GM12878 (cell line): ENCODE measurements at regions not wholly inside any gene's neighbourhood (a gene's known extent, or its start where the extent isn't known, plus 50 kb on each side); places are given as distances from the start of the nearest gene placed in this dataset.

Experiments
- ATAC-seq: fragments of 200-7000 bp; cut with Tn5 transposase; 3 replicates; pipeline ENCODE4 v1.9.1; 2020; ENCODE audit warnings: mild to moderate bottlenecking, moderate library complexity
- BruUV-seq: library from RNA; stranded (reverse); fragments of 400-500 nt; replicated peaks from 2 replicates; lab custom pipeline; 2021; lab: Mats Ljungman, UMichigan
- CTCF ChIA-PET: fragments of 300-600 bp; sonication (Branson Sonifier 250); formaldehyde crosslinking; extraction: SDS; loops from one replicate; lab custom pipeline; 2021; ENCODE audit warnings: inconsistent platforms; lab: Yijun Ruan, JAX
- POLR2A ChIA-PET: fragments of 350-600 bp; formaldehyde crosslinking; extraction: SDS; loops from one replicate; lab custom pipeline; 2021; ENCODE audit warnings: inconsistent platforms; lab: Charles Lee
- RAD21 ChIA-PET: fragments of 300-600 bp; sonication (Branson Sonifier 250); formaldehyde crosslinking; loops from one replicate; lab custom pipeline; 2023; ENCODE audit warnings: antibody characterized with exemption; ENCODE audit not compliant: unreplicated experiment; lab: Charles Lee
- SMC1A ChIA-PET: fragments of 300-600 bp; sonication (Branson Sonifier 250); formaldehyde crosslinking; loops from one replicate; lab custom pipeline; 2023; ENCODE audit not compliant: unreplicated experiment, uncharacterized antibody; lab: Charles Lee
- DNase-seq: peaks from one replicate; pipeline ENCODE4 v3.0.0-alpha.2; 2011; ENCODE audit warnings: low read depth, low spot score
- FAIRE-seq: peaks from 3 replicates; lab custom pipeline; 2011; peaks lifted over from hg19 to GRCh38; lab: Jason Lieb, UNC
- H2AFZ ChIP-seq: 2 replicates; pipeline ENCODE4 v1.6.0; 2011; ENCODE audit warnings: low read depth, low read length, control low read depth; ENCODE audit not compliant: control insufficient read depth
- H3K27ac ChIP-seq: 2 replicates; pipeline ENCODE4 v1.5.1; 2011; ENCODE audit warnings: control low read depth; ENCODE audit not compliant: control insufficient read depth, insufficient read depth
- H3K27me3 ChIP-seq, 2 experiments: replicated peaks in 1 of 2; 2 replicates each; pipeline versions ENCODE4 v1.6.0 to v1.6.1; 2011; ENCODE audit warnings: low read length in 1 of 2; ENCODE audit not compliant: control insufficient read depth in 2 of 2, insufficient read depth in 2 of 2
- H3K36me3 ChIP-seq, 2 experiments: 2 replicates each; pipeline ENCODE4 v1.5.1; 2011; ENCODE audit warnings: low read length in 1 of 2; ENCODE audit not compliant: control insufficient read depth in 2 of 2, insufficient read depth in 2 of 2
- H3K4me1 ChIP-seq: 2 replicates; pipeline ENCODE4 v1.6.1; 2011; ENCODE audit warnings: mild to moderate bottlenecking, low read length, moderate library complexity, mixed read lengths; ENCODE audit not compliant: control insufficient read depth, insufficient read depth
- H3K4me2 ChIP-seq: 2 replicates; pipeline ENCODE4 v1.6.0; 2011; ENCODE audit warnings: control low read depth; ENCODE audit not compliant: control insufficient read depth, insufficient read depth
- H3K4me3 ChIP-seq: fragments of 200-600 bp; sonication (generic); 2 replicates; pipeline ENCODE4 v1.5.1; 2016
- H3K79me2 ChIP-seq: 2 replicates; pipeline ENCODE4 v1.6.0; 2011; ENCODE audit warnings: low read length; ENCODE audit not compliant: control insufficient read depth, insufficient read depth
- H3K9ac ChIP-seq: 2 replicates; pipeline ENCODE4 v1.8.0; 2011; ENCODE audit warnings: low read length, control low read depth, mixed read lengths; ENCODE audit not compliant: control insufficient read depth, insufficient read depth
- H3K9me3 ChIP-seq: replicated peaks from 3 replicates; pipeline ENCODE4 v1.5.1; 2011; ENCODE audit warnings: mild to moderate bottlenecking, low read length; ENCODE audit not compliant: control insufficient read depth, insufficient read depth
- H4K20me1 ChIP-seq: 2 replicates; pipeline ENCODE4 v1.6.0; 2011; ENCODE audit not compliant: control insufficient read depth, insufficient read depth
- KAT2A ChIP-seq: conservative IDR thresholded peaks from 2 replicates; pipeline ENCODE4 v1.6.1; 2011; ENCODE audit warnings: low read depth, low read length; ENCODE audit not compliant: control insufficient read depth
- PML ChIP-seq: IDR thresholded peaks from 2 replicates; pipeline ENCODE4 v1.6.1; 2012; ENCODE audit warnings: low read length, inconsistent platforms
- POU2F2 ChIP-seq: IDR thresholded peaks from 3 replicates; pipeline ENCODE4 v1.6.1; 2011; ENCODE audit warnings: low read depth, mild to moderate bottlenecking, low read length, borderline replicate concordance
- RB1 ChIP-seq: fragments of 450-650 bp; formaldehyde crosslinking; IDR thresholded peaks from 2 replicates; pipeline ENCODE4 v1.6.1; 2017; ENCODE audit warnings: mild to moderate bottlenecking, borderline replicate concordance
- STAT3 ChIP-seq: IDR thresholded peaks from 2 replicates; pipeline ENCODE4 v1.6.1; 2011; ENCODE audit warnings: low read depth, low read length, improper control_type of control experiment
- WGBS: methylation state at CpG from one replicate; pipeline ENCODE4 v1.1.6; 2016; ENCODE audit warnings: low lambda C conversion rate; ENCODE audit not compliant: insufficient replicate concordance, insufficient coverage; ENCODE audit errors: missing lambda C conversion rate; 5-methylcytosine and 5-hydroxymethylcytosine counted together
- in situ Hi-C: fragments of 300-500 bp; cut with MboI; formaldehyde crosslinking; loops from 9 replicates; pipeline ENCODE4 v1.14.3; 2018; ENCODE audit warnings: mixed read lengths
- intact Hi-C: fragments of 100-400 bp; cut with micrococcal nuclease; formaldehyde crosslinking; loops from one replicate; pipeline ENCODE4 v1.14.2; 2022; ENCODE audit not compliant: unreplicated experiment
- TF ChIP-seq, protein P1 (sequence below): fragments of 450-650 bp; IDR thresholded peaks from 2 replicates; pipeline ENCODE4 v1.6.1; 2018; ENCODE audit warnings: mild to moderate bottlenecking, low read depth, moderate library complexity; ENCODE audit not compliant: partially characterized antibody

GRCh38 chr2:7907041-7907440 is 774.8 kb upstream of the ID2 start:
- Histone ChIP-seq H3K4me2 (no peak overlapping the region), H3K27ac (no peak overlapping the region), H2AFZ (no peak overlapping the region), H3K4me1 (no peaks in the 10 kb centered on the region), H3K27me3 (no peaks in the 10 kb centered on the region), H4K20me1 (no peaks in the 10 kb centered on the region), H3K9me3 (no peaks in the 10 kb centered on the region; the same call in 2 of the 3 replicates), H3K9ac (no peak overlapping the region), H3K79me2 (no peaks in the 10 kb centered on the region), H3K4me3 (no peak overlapping the region), H3K36me3 (no peaks in the 10 kb centered on the region)
- ChIA-PET RAD21 (no interaction called here), CTCF (no interaction called here), SMC1A (interaction anchor here (0.7 kb wide), 1 partner anchor 399 kb away, joined by 3 read pairs; no protein-coding TSS in a partner anchor), POLR2A (no interaction called here)
- BruUV-seq: no TSS peak
- ATAC-seq: no peak
- TF ChIP-seq POU2F2 (no peak), STAT3 (no peak), RB1 (no peak)
- no peak for FAIRE-seq
- WGBS: 64% methylated on average over 11 of the region's 11 CpGs
- no peak for DNase-seq
- in situ Hi-C loops: no loop called here
- intact Hi-C loops: no loop called here

GRCh38 chr2:7910752-7911151 is 771.1 kb upstream of the ID2 start:
- H3K36me3 ChIP-seq: no peaks in the 10 kb centered on the region
- no peak for ATAC-seq
- H3K4me2 ChIP-seq: no peak overlapping the region
- ChIA-PET SMC1A (interaction anchor here (1.6 kb wide), 1 partner anchor 32 kb away, joined by 3 read pairs; no protein-coding TSS in a partner anchor), CTCF (no interaction called here), POLR2A (no interaction called here), RAD21 (no interaction called here)
- BruUV-seq: no TSS peak
- TF ChIP-seq KAT2A: no peak
- no peak for TF ChIP-seq PML
- TF ChIP-seq, protein P1, sequence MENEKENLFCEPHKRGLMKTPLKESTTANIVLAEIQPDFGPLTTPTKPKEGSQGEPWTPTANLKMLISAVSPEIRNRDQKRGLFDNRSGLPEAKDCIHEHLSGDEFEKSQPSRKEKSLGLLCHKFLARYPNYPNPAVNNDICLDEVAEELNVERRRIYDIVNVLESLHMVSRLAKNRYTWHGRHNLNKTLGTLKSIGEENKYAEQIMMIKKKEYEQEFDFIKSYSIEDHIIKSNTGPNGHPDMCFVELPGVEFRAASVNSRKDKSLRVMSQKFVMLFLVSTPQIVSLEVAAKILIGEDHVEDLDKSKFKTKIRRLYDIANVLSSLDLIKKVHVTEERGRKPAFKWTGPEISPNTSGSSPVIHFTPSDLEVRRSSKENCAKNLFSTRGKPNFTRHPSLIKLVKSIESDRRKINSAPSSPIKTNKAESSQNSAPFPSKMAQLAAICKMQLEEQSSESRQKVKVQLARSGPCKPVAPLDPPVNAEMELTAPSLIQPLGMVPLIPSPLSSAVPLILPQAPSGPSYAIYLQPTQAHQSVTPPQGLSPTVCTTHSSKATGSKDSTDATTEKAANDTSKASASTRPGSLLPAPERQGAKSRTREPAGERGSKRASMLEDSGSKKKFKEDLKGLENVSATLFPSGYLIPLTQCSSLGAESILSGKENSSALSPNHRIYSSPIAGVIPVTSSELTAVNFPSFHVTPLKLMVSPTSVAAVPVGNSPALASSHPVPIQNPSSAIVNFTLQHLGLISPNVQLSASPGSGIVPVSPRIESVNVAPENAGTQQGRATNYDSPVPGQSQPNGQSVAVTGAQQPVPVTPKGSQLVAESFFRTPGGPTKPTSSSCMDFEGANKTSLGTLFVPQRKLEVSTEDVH: no peak
- in situ Hi-C loops (no loop called here), intact Hi-C loops (no loop called here)
- no peak for FAIRE-seq
- no peaks in the 10 kb centered on the region for H3K79me2 ChIP-seq
- 23% methylated on average over 3 of the region's 3 CpGs for WGBS
- H3K4me1 ChIP-seq: no peaks in the 10 kb centered on the region
- no peak for DNase-seq
- H3K27me3 ChIP-seq: no peaks in the 10 kb centered on the region
- H3K27ac ChIP-seq: no peak overlapping the region
- no peak overlapping the region for H2AFZ ChIP-seq
- H3K9me3 ChIP-seq: no peaks in the 10 kb centered on the region; the same call in 2 of the 3 replicates
- no peak overlapping the region for H3K4me3 ChIP-seq
- no peaks in the 10 kb centered on the region for H4K20me1 ChIP-seq
- no peak overlapping the region for H3K9ac ChIP-seq
